ENCODE measurements at regions not wholly inside any gene's neighbourhood (a gene's known extent, or its start where the extent isn't known, plus 50 kb on each side); places are given as distances from the start of the nearest gene placed in this dataset.

GRCh38 chr14:23787436-23787835, 151.3 kb downstream of the DHRS2 start:
- Histone ChIP-seq H3K36me3 (ENCODE audit: insufficient read depth, low read length) (no peaks in the 10 kb centered on the region), H3K9me3 (ENCODE audit: control insufficient read depth, insufficient read depth, low read length) (no peaks in the 10 kb centered on the region), H3K9ac (ENCODE audit: low read depth, low read length) (no peak overlapping the region), H3K4me1 (ENCODE audit: insufficient read depth, low read length) (no peaks in the 10 kb centered on the region)

- Histone ChIP-seq H3K9ac (ENCODE audit: low read depth, low read length) (no peak overlapping the region), H3K4me1 (ENCODE audit: insufficient read depth, low read length) (no peaks in the 10 kb centered on the region), H3K9me3 (ENCODE audit: control insufficient read depth, insufficient read depth, low read length) (no peaks in the 10 kb centered on the region), H3K36me3 (ENCODE audit: insufficient read depth, low read length) (no peaks in the 10 kb centered on the region)
These were observed 153.5 kb downstream of the DHRS2 start for GRCh38 chr14:23789696-23790095.

- no peaks in the 10 kb centered on the region for H3K4me1 ChIP-seq (ENCODE audit: insufficient read depth, low read length)
- no peak overlapping the region for H3K9ac ChIP-seq (ENCODE audit: low read depth, low read length)
- H3K36me3 ChIP-seq (ENCODE audit: insufficient read depth, low read length): no peaks in the 10 kb centered on the region
- no peaks in the 10 kb centered on the region for H3K9me3 ChIP-seq (ENCODE audit: control insufficient read depth, insufficient read depth, low read length)
These were observed 157.4 kb downstream of the DHRS2 start for GRCh38 chr14:23793532-23793931.

- H3K4me1 ChIP-seq (ENCODE audit: insufficient read depth, low read length): no peaks in the 10 kb centered on the region
- no peaks in the 10 kb centered on the region for H3K9me3 ChIP-seq (ENCODE audit: control insufficient read depth, insufficient read depth, low read length)
- no peaks in the 10 kb centered on the region for H3K36me3 ChIP-seq (ENCODE audit: insufficient read depth, low read length)
- H3K9ac ChIP-seq (ENCODE audit: low read depth, low read length): no peak overlapping the region
These were observed 152.8 kb upstream of the DHRS4 start for GRCh38 chr14:23800811-23801210.

DNA sequence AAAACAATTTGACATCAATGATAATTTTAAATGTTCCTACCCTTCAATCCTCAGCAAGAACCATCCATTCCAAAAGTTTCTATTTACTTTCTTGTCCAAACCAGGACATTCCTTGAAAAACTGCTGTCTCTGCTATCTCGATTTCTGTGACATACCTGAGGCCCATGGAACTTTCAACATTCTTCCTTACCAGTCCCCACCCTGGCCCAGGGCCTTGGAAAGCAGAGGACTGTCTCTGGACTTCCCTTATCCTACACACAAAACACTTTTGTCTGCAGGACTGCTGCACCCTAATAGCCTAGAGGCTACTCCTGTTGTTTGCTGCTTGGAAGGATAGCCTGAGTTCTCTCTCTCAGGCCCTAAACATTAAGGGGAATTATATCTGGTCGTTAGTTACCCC, 151.8 kb upstream of the DHRS4 start:
- Histone ChIP-seq H3K4me1 (ENCODE audit: insufficient read depth, low read length) (no peaks in the 10 kb centered on the region), H3K9ac (ENCODE audit: low read depth, low read length) (no peak overlapping the region), H3K9me3 (ENCODE audit: control insufficient read depth, insufficient read depth, low read length) (no peaks in the 10 kb centered on the region), H3K36me3 (ENCODE audit: insufficient read depth, low read length) (no peaks in the 10 kb centered on the region)

- Histone ChIP-seq H3K4me1 (ENCODE audit: insufficient read depth, low read length) (no peaks in the 10 kb centered on the region), H3K36me3 (ENCODE audit: insufficient read depth, low read length) (no peaks in the 10 kb centered on the region), H3K9ac (ENCODE audit: low read depth, low read length) (no peak overlapping the region), H3K9me3 (ENCODE audit: control insufficient read depth, insufficient read depth, low read length) (no peaks in the 10 kb centered on the region)
These were observed 148.8 kb upstream of the DHRS4 start for GRCh38 chr14:23804817-23805216.

- Histone ChIP-seq H3K9ac (ENCODE audit: low read depth, low read length) (no peak overlapping the region), H3K4me1 (ENCODE audit: insufficient read depth, low read length) (no peaks in the 10 kb centered on the region), H3K9me3 (ENCODE audit: control insufficient read depth, insufficient read depth, low read length) (no peaks in the 10 kb centered on the region), H3K36me3 (ENCODE audit: insufficient read depth, low read length) (no peaks in the 10 kb centered on the region)
These were observed 147.8 kb upstream of the DHRS4 start for GRCh38 chr14:23805761-23806160.

DNA sequence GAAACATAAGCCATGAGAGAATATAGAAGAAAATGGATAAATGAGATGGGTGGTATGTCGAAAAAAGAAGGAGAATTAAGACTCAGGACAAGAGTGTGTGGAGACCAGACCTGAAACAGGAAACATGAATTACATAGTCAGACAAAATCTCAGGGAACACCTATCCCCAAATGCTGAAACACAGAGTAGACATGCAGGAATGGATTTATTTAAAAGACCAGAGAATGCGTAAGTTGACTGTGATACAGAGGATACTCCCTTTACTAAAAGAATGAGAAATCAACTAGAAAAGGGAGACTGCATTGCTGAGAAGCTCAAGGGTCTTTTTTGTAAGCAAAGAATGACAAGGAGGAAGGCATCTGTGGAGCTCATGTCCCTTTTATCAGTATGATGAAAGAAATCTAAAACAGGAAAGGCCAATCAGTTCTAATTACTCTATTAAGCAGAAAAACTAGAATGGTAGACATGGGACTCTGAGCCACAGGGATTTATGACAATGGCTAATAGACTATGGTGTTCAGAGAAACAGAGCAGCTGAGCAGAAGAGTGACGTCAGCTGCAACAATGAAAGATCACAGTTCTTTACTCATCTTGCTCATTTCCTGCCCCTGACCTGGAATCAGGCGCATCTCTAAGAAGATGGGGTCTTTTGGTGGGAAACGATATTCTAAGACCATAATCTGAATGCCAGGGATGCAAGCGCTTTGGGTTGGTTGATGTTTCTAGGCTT, 138.9 kb upstream of the DHRS4 start:
- H3K9ac ChIP-seq (ENCODE audit: low read depth, low read length): no peak overlapping the region
- H3K9me3 ChIP-seq (ENCODE audit: control insufficient read depth, insufficient read depth, low read length): no peaks in the 10 kb centered on the region
- no peaks in the 10 kb centered on the region for H3K4me1 ChIP-seq (ENCODE audit: insufficient read depth, low read length)
- no peaks in the 10 kb centered on the region for H3K36me3 ChIP-seq (ENCODE audit: insufficient read depth, low read length)

DNA sequence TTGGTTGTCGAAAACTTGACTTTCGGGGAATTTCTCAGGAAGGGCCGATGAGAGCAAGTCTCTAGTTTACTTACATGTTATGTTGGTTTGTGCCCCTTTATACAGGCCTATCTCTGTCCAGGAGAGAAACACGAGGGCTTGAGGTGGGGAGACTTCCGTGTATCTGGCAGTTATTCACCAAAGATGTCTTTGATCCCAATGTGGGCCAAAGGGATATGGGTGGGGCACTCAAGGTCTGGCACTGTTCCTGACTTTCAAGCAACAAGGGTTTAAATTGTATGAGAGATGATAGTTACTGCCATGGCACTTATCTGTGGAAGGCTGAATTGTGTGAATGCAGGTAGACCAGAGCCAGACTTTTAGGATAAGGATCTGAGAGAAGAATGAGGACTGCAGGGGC, 137.2 kb upstream of the DHRS4 start:
- no peak overlapping the region for H3K9ac ChIP-seq (ENCODE audit: low read depth, low read length)
- H3K36me3 ChIP-seq (ENCODE audit: insufficient read depth, low read length): no peaks in the 10 kb centered on the region
- no peaks in the 10 kb centered on the region for H3K4me1 ChIP-seq (ENCODE audit: insufficient read depth, low read length)
- no peaks in the 10 kb centered on the region for H3K9me3 ChIP-seq (ENCODE audit: control insufficient read depth, insufficient read depth, low read length)

DNA sequence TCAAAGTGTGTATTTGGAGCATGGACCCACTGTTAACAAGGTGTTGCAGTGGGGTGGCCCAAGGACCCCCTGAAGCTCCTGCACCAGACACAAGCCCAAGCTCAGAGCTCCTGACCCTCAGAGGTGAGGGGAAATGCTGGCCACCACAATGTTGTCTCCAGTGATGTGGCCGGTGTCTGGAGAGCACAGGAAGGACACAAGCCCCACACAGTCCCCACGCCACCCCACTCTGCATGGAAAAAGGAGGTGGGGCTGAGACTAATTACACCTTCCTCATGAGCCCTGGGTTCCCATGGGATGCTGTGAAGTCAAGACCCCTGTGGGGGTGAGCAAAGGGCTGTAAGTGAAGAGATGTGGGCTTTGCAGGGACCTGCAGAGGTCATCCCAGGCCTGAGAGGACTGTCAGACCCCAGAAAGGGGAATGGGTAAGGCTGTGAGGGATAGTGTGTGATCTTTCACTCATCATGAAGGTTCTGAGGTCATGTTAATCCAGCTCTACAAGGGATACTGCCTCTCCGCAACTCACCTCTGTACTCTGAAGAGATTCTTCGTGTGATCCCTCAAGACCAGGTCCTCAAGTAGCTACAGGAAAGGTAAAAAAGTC, 136.3 kb upstream of the DHRS4 start:
- H3K4me1 ChIP-seq (ENCODE audit: insufficient read depth, low read length): no peaks in the 10 kb centered on the region
- H3K9me3 ChIP-seq (ENCODE audit: control insufficient read depth, insufficient read depth, low read length): no peaks in the 10 kb centered on the region
- H3K9ac ChIP-seq (ENCODE audit: low read depth, low read length): no peak overlapping the region
- H3K36me3 ChIP-seq (ENCODE audit: insufficient read depth, low read length): no peaks in the 10 kb centered on the region

DNA sequence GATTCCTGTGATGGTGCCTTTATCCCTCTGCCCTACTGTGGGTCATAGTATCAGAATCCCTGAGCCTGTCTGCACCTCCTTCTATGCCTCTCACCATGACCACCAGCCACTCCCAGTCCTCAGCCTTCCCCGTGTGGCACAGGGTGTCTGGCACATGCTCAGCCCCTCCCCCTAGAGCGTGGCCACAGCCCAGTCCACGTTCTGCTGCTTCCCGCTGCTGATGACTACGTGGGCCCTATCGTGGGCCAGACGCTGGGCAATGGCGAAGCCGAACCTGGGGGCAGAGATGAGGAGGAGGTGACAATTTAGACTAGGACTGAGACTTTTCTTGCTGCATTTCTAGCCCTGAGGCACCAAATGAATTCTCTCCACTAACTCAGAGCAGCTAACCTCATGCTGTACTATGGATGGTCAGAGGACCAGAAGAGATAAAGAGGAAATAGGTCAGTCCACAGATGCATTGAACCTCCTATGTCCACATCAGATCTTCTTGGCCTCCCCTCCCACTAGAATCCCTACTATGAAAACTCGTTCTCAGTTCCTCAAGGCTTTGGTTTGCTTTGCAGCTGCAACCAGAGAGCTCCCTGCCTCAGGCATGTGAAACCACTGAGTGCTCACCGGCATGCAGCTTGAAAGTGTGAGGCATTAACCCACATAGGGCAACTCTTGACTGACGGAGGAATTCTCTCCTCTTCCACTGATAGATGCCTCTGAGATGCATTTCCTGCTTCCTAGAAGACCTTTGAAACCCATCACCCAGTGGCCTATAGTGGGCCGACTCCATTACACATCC, 126.3 kb upstream of the DHRS4 start:
- Histone ChIP-seq H3K4me1 (ENCODE audit: insufficient read depth, low read length) (no peaks in the 10 kb centered on the region), H3K9ac (ENCODE audit: low read depth, low read length) (no peak overlapping the region), H3K9me3 (ENCODE audit: control insufficient read depth, insufficient read depth, low read length) (no peaks in the 10 kb centered on the region), H3K36me3 (ENCODE audit: insufficient read depth, low read length) (no peaks in the 10 kb centered on the region)

DNA sequence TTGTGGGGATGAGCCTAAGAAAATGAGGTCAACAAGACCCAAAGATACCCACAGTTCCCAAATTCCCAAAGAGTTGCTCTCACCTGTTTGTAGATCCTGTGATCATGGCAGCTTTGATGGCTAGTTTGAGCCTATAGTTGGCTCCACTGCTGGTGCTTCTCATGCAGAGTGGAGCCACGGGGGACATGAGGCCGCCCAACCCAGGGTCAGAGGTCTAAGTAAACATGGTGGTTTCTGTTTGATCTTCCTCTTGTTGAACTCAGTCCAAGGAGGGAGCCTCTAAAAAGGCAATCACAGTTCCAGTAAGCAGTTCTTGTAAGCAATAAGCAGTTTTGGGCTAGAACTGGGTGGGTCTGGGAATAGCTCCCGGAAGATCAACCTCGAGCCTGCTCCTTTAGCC, 125.6 kb upstream of the DHRS4 start:
- Histone ChIP-seq H3K36me3 (ENCODE audit: insufficient read depth, low read length) (no peaks in the 10 kb centered on the region), H3K9me3 (ENCODE audit: control insufficient read depth, insufficient read depth, low read length) (no peaks in the 10 kb centered on the region), H3K4me1 (ENCODE audit: insufficient read depth, low read length) (no peaks in the 10 kb centered on the region), H3K9ac (ENCODE audit: low read depth, low read length) (no peak overlapping the region)

- Histone ChIP-seq H3K36me3 (ENCODE audit: insufficient read depth, low read length) (no peaks in the 10 kb centered on the region), H3K4me1 (ENCODE audit: insufficient read depth, low read length) (no peaks in the 10 kb centered on the region), H3K9me3 (ENCODE audit: control insufficient read depth, insufficient read depth, low read length) (no peaks in the 10 kb centered on the region), H3K9ac (ENCODE audit: low read depth, low read length) (no peak overlapping the region)
These were observed 125.0 kb upstream of the DHRS4 start for GRCh38 chr14:23828616-23829015.

DNA sequence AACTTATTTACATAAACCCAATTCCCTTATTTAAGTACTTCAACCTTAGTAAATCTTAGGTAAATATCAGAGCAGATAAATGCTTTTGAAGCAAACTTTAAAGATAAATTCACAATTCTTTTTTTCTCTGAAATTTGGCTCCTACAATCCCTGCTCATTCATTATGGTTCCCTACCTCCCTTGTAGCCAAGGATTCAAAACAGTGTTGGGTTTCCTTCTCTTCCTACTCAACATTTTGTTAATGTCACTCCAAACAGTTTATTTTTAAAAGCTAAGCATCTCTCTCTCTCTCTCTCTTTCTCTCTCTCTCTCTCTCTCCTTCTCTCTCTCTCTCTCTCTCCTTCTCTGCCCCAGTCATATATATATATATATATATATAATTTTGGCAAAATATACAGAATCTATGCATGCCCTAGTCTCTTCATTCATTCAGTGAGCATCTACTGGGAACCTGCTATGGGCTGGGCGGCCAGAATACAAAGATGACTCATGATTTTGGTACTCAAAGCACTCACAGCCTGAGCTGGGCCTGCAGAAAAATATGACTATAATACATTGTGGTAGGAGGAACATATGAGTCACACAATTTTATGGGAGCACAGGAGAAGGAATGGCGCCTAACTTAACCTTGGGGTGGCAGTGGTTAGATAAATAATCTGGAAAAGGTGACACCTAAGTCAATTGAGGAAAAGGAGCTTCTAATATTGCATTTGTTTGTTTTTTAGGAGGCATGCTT, 123.7 kb upstream of the DHRS4 start:
- Histone ChIP-seq H3K36me3 (ENCODE audit: insufficient read depth, low read length) (no peaks in the 10 kb centered on the region), H3K9me3 (ENCODE audit: control insufficient read depth, insufficient read depth, low read length) (no peaks in the 10 kb centered on the region), H3K4me1 (ENCODE audit: insufficient read depth, low read length) (no peaks in the 10 kb centered on the region), H3K9ac (ENCODE audit: low read depth, low read length) (no peak overlapping the region)
